Loucy (cell line): ENCODE measurements at regions not wholly inside any gene's neighbourhood (a gene's known extent, or its start where the extent isn't known, plus 50 kb on each side); places are given as distances from the start of the nearest gene placed in this dataset.

Experiments used
- H2AFZ ChIP-seq: fragments of 200-600 bp; sonication (generic); 2 replicates; pipeline ENCODE4 v1.6.0; 2016; ENCODE audit warnings: antibody characterized with exemption, mild to moderate bottlenecking, low read length, moderate library complexity
- H3F3A ChIP-seq: fragments of 200-600 bp; 2 replicates; pipeline ENCODE4 v1.6.0; 2016; ENCODE audit warnings: antibody characterized with exemption, low read depth, mild to moderate bottlenecking
- H3K27me3 ChIP-seq: fragments of 200-600 bp; sonication (generic); 2 replicates; pipeline ENCODE4 v1.6.1; 2014; ENCODE audit warnings: low read length, mild to moderate bottlenecking; ENCODE audit not compliant: insufficient read depth, poor library complexity, severe bottlenecking
- H3K36me3 ChIP-seq: fragments of 200-600 bp; sonication (generic); 2 replicates; pipeline ENCODE4 v1.6.1; 2016; ENCODE audit warnings: low read length; ENCODE audit not compliant: insufficient read depth
- H3K4me1 ChIP-seq: fragments of 200-600 bp; sonication (generic); 2 replicates; pipeline ENCODE4 v1.5.1; 2014; ENCODE audit warnings: low read length, mild to moderate bottlenecking; ENCODE audit not compliant: insufficient read depth, poor library complexity, severe bottlenecking
- H3K4me2 ChIP-seq: fragments of 200-600 bp; sonication (generic); 2 replicates; pipeline ENCODE4 v1.6.0; 2014; ENCODE audit warnings: antibody characterized with exemption, low read length, low read depth, mild to moderate bottlenecking; ENCODE audit not compliant: poor library complexity, severe bottlenecking
- H3K4me3 ChIP-seq: fragments of 200-600 bp; sonication (generic); 2 replicates; pipeline ENCODE4 v1.5.1; 2014; ENCODE audit warnings: low read length, mild to moderate bottlenecking, mixed read lengths; ENCODE audit not compliant: poor library complexity, severe bottlenecking
- H3K79me2 ChIP-seq: fragments of 200-600 bp; sonication (generic); 2 replicates; pipeline ENCODE4 v1.6.1; 2014; ENCODE audit warnings: low read length; ENCODE audit not compliant: insufficient read depth
- H3K9ac ChIP-seq: fragments of 200-600 bp; sonication (generic); 2 replicates; pipeline ENCODE4 v1.6.0; 2014; ENCODE audit warnings: mild to moderate bottlenecking, low read depth, low read length, moderate library complexity; ENCODE audit not compliant: poor library complexity, severe bottlenecking
- H3K9me2 ChIP-seq: fragments of 200-600 bp; sonication (generic); replicated peaks from 2 replicates; pipeline ENCODE4 v1.6.1; 2016; ENCODE audit warnings: low read depth, low read length, mixed read lengths
- H3K9me3 ChIP-seq: fragments of 200-600 bp; sonication (generic); 2 replicates; pipeline ENCODE4 v1.6.1; 2014; ENCODE audit warnings: mild to moderate bottlenecking, antibody characterized with exemption, low read length, low read depth; ENCODE audit not compliant: insufficient read depth
- H4K20me1 ChIP-seq: fragments of 200-600 bp; sonication (generic); 2 replicates; pipeline ENCODE4 v1.6.0; 2014; ENCODE audit warnings: antibody characterized with exemption, low read length, mild to moderate bottlenecking; ENCODE audit not compliant: insufficient read depth, poor library complexity, severe bottlenecking
- CTCF ChIP-seq: fragments of 200-600 bp; sonication (generic); conservative IDR thresholded peaks from 2 replicates; pipeline ENCODE4 v1.5.1; 2014; ENCODE audit warnings: mild to moderate bottlenecking, antibody characterized with exemption, low read length
- EZH2phosphoT487 ChIP-seq: fragments of 200-600 bp; IDR thresholded peaks from 2 replicates; pipeline ENCODE4 v1.6.1; 2018; ENCODE audit warnings: antibody characterized with exemption, mild to moderate bottlenecking, moderate library complexity, borderline replicate concordance

GRCh38 chr6:82088978-82089771, 158.4 kb downstream of the IBTK start:
- TF ChIP-seq EZH2phosphoT487 (no peak), CTCF (no peak)
- Histone ChIP-seq H4K20me1 (no peaks in the 10 kb centered on the region), H3K79me2 (no peaks in the 10 kb centered on the region), H3K4me1 (peaks cover 3% of the 10 kb centered on the region), H3K9me3 (no peaks in the 10 kb centered on the region), H3K9me2 (no peaks in the 10 kb centered on the region), H3K4me2 (no peak overlapping the region), H3K27me3 (no peaks in the 10 kb centered on the region), H2AFZ (no peak overlapping the region), H3K4me3 (no peak overlapping the region), H3F3A (no peaks in the 10 kb centered on the region), H3K36me3 (no peaks in the 10 kb centered on the region), H3K9ac (no peak overlapping the region)

DNA sequence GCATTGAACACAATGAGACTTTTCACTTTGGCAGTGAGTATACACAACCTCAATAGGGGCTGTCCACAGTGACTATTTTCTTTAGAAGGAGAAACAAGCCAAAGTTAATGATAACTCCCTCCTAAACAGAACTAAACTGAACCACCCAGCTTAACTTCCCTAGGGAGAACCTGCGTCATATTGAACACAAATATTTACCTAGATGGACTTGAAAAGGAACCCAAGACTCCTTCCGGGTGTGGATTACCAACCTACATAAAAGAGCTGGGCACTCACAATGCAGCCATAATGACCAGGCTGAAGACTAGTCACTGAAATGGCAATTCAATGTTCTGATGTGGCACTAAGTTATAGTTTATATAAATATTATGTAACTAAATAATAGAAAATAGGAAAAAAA, 160.6 kb downstream of the IBTK start:
- Histone ChIP-seq H3K4me2 (no peak overlapping the region), H3K27me3 (no peaks in the 10 kb centered on the region), H3K36me3 (no peaks in the 10 kb centered on the region), H3K79me2 (no peaks in the 10 kb centered on the region), H3K9me2 (no peaks in the 10 kb centered on the region), H3F3A (no peaks in the 10 kb centered on the region), H3K9ac (no peak overlapping the region), H3K9me3 (no peaks in the 10 kb centered on the region), H4K20me1 (no peaks in the 10 kb centered on the region), H3K4me3 (no peak overlapping the region), H2AFZ (no peak overlapping the region), H3K4me1 (peaks cover 3% of the 10 kb centered on the region)
- TF ChIP-seq EZH2phosphoT487 (no peak), CTCF (no peak)

- Histone ChIP-seq H4K20me1 (no peaks in the 10 kb centered on the region), H3K4me3 (no peak overlapping the region), H3K4me2 (no peak overlapping the region), H3K9me3 (no peaks in the 10 kb centered on the region), H3K79me2 (no peaks in the 10 kb centered on the region), H3K9me2 (no peaks in the 10 kb centered on the region), H2AFZ (no peak overlapping the region), H3K36me3 (no peaks in the 10 kb centered on the region), H3K27me3 (no peaks in the 10 kb centered on the region), H3F3A (no peaks in the 10 kb centered on the region), H3K9ac (no peak overlapping the region), H3K4me1 (peaks cover 3% of the 10 kb centered on the region)
- no peak for TF ChIP-seq EZH2phosphoT487
- no peak for TF ChIP-seq CTCF
These were observed 161.8 kb downstream of the IBTK start for GRCh38 chr6:82085701-82086100.
